Chondrocyte (in vitro differentiated cells): ENCODE measurements at regions not wholly inside any gene's neighbourhood (a gene's known extent, or its start where the extent isn't known, plus 50 kb on each side); places are given as distances from the start of the nearest gene placed in this dataset.

Experiments used
- DNase-seq: peaks from one replicate; pipeline ENCODE4 v3.0.0; 2021; ENCODE audit warnings: mixed read lengths, low spot score
- H3K27ac Mint-ChIP-seq: one replicate; pipeline ENCODE4 v1.8.0; 2021; ENCODE audit warnings: mild to moderate bottlenecking, moderate library complexity, mixed read lengths; ENCODE audit not compliant: unreplicated experiment
- H3K27me3 Mint-ChIP-seq: 2 replicates; pipeline ENCODE4 v1.8.0; 2021; ENCODE audit warnings: low read depth, mixed read lengths
- H3K36me3 Mint-ChIP-seq: 2 replicates; pipeline ENCODE4 v1.8.0; 2021; ENCODE audit warnings: low read depth, mixed read lengths
- H3K4me1 Mint-ChIP-seq: 2 replicates; pipeline ENCODE4 v1.8.0; 2021; ENCODE audit warnings: low read depth, mild to moderate bottlenecking, mixed read lengths
- H3K4me3 Mint-ChIP-seq: one replicate; pipeline ENCODE4 v1.8.0; 2021; ENCODE audit warnings: mild to moderate bottlenecking, moderate library complexity, mixed read lengths; ENCODE audit not compliant: unreplicated experiment
- H3K9me3 Mint-ChIP-seq: 2 replicates; pipeline ENCODE4 v1.8.0; 2021; ENCODE audit warnings: low read depth, mixed read lengths
- CTCF ChIP-seq: fragments of 200-600 bp; sonication (generic); IDR thresholded peaks from 2 replicates; pipeline ENCODE4 v1.5.0; 2021; ENCODE audit warnings: antibody characterized with exemption, mild to moderate bottlenecking, moderate library complexity

GRCh38 chr14:81889529-81889928, 355.9 kb upstream of the SEL1L start:
- Mint-ChIP-seq H3K27ac (no peak overlapping the region), H3K27me3 (no peaks in the 10 kb centered on the region), H3K36me3 (peaks cover 1% of the 10 kb centered on the region), H3K4me1 (no peaks in the 10 kb centered on the region), H3K9me3 (peaks cover 36% of the 10 kb centered on the region), H3K4me3 (no peak overlapping the region)
- DNase-seq, result no peak
- no peak for TF ChIP-seq CTCF

DNA sequence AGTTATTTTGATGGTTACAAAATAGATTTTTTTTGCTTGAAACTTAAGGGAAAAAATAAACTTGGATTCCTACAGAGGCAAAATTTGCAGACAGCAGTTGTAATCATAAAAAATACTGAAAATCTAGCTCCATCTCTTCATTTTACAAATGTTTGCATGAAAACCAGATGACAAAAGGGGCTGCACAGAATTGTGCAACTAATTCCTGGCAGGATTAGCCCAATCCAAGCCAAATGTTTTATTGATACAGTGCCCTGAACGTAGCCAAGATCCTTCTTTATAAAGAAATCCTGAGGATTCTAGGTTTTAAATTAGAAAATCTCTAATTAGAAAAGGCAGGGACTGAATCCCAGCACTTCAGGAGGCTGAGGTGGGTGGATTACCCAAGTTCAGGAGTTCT, 356.4 kb upstream of the SEL1L start:
- no peak for TF ChIP-seq CTCF
- DNase-seq, result no peak
- no peak overlapping the region for H3K4me3 Mint-ChIP-seq
- H3K9me3 Mint-ChIP-seq, result peaks cover 31% of the 10 kb centered on the region
- H3K4me1 Mint-ChIP-seq, result no peaks in the 10 kb centered on the region
- no peak overlapping the region for H3K27ac Mint-ChIP-seq
- peaks cover 1% of the 10 kb centered on the region for H3K36me3 Mint-ChIP-seq
- H3K27me3 Mint-ChIP-seq, result no peaks in the 10 kb centered on the region

DNA sequence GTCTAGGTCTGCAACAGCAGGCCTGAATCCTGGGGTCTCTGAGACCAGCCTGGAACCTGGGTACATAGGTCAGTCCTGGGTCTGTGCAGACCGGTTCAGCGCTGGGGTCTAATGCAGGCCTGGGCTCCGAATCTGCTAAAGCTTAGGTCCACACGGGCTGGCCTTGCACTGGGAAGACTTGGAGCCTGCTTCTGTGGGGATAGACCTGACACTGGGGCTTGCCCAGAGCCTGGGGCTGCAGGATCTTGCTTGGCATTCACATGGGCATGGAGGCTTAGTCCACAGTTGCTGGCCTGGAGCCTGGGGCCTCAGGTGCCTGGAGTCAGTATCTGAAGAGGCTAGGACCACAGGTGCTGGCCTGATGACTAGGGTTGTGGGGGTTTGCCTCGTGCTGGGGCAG, 369.8 kb upstream of the SEL1L start:
- H3K27ac Mint-ChIP-seq, result no peak overlapping the region
- no peak overlapping the region for H3K4me3 Mint-ChIP-seq

DNA sequence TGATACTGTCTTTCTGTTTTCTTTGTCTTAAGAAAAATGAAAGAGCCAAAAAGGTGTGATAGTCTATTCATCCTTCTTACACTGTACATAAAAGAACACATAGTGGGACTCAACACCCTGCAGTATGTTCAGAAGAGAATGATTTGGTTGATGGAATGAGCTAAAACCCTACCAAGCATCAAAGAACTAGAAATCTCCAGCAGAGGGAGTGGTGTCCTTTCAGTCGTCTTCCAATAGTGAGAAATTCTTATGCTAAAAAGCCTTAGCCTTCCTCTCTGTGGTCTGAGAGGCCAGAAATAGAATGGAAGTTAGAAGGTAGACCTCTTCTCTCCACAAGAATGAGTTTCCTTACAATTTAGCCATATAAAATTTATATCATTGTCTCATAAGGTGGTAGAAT, 393.4 kb upstream of the SEL1L start:
- DNase-seq, result no peak
- Mint-ChIP-seq H3K27ac (no peak overlapping the region), H3K27me3 (no peaks in the 10 kb centered on the region), H3K4me3 (no peak overlapping the region), H3K4me1 (no peaks in the 10 kb centered on the region), H3K36me3 (no peaks in the 10 kb centered on the region), H3K9me3 (no peaks in the 10 kb centered on the region)
- no peak for TF ChIP-seq CTCF

More for the DNA sequence above, 369.8 kb upstream of the SEL1L start:
- DNase-seq, result no peak
- Mint-ChIP-seq H3K27me3 (no peaks in the 10 kb centered on the region), H3K9me3 (peaks cover 45% of the 10 kb centered on the region), H3K4me1 (no peaks in the 10 kb centered on the region), H3K36me3 (no peaks in the 10 kb centered on the region)
- no peak for TF ChIP-seq CTCF

GRCh38 chr14:81931828-81932227, 398.2 kb upstream of the SEL1L start:
- H3K4me1 Mint-ChIP-seq, result no peaks in the 10 kb centered on the region
- H3K9me3 Mint-ChIP-seq, result peaks cover 3% of the 10 kb centered on the region
- DNase-seq, result no peak
- H3K36me3 Mint-ChIP-seq, result no peaks in the 10 kb centered on the region
- no peaks in the 10 kb centered on the region for H3K27me3 Mint-ChIP-seq
- H3K27ac Mint-ChIP-seq, result no peak overlapping the region
- no peak overlapping the region for H3K4me3 Mint-ChIP-seq
- no peak for TF ChIP-seq CTCF
